ENCODE measurements at regions not wholly inside any gene's neighbourhood (a gene's known extent, or its start where the extent isn't known, plus 50 kb on each side); places are given as distances from the start of the nearest gene placed in this dataset.

DNA sequence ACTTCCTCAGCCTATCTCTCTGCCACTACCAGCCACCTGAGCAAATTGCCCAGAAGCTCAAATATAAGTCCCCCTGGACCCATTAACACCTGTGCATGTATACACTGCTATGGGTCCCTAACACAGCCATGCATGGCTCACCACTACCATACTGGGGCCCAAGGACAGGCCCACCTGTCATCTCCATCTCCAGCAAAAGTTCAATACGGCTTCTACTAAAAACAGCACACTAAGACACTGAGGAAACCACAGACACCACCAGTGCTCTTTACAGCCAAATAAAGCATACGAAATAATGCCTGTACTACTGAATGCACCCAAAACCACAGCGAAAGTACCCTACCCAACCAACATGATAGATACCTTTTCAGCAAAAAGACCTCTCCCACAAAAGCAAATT is 85.6 kb upstream of the GHR start:
- Mint-ChIP-seq H3K27ac (no peak overlapping the region), H3K36me3 (ENCODE audit: insufficient read depth in 2 of 2) (peaks cover 0 to 2% of the 10 kb centered on the region in 2 donors), H3K27me3 (ENCODE audit: low read depth) (no peaks in the 10 kb centered on the region), H3K4me3 (no peak overlapping the region), H3K4me1 (ENCODE audit: low read depth) (no peaks in the 10 kb centered on the region), H3K9me3 (peaks cover 12 to 15% of the 10 kb centered on the region in 2 donors)
- DNase-seq (no peak), ATAC-seq (replicated peaks in 1 of 2) (no peak)

- Mint-ChIP-seq H3K27ac (no peak overlapping the region), H3K4me3 (no peak overlapping the region), H3K27me3 (ENCODE audit: low read depth) (no peaks in the 10 kb centered on the region), H3K9me3 (peaks cover 12 to 14% of the 10 kb centered on the region in 2 donors), H3K4me1 (ENCODE audit: low read depth) (no peaks in the 10 kb centered on the region), H3K36me3 (ENCODE audit: insufficient read depth in 2 of 2) (peaks cover 0 to 2% of the 10 kb centered on the region in 2 donors)
- ATAC-seq (replicated peaks in 1 of 2) = no peak
- no peak for DNase-seq
Observed at GRCh38 chr5:42338136-42338535, 85.1 kb upstream of the GHR start.

DNA sequence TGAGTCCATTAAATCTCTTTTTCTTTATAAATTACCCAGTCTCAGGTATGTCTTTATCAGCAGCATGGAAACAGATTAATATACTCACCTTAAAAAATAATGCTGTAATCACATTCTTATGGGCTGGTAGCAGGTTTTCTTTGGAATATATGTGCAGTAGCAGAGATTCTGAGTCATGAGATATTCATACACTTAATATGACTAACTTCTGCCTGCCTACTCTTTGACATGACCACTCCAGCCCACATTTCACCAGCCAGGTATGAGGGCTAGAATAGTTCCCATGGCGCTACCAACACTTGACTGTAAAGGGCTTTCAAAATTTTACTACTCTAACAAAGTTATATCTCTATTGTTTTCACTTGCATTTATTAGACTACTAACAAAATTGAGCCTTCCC is 74.1 kb upstream of the GHR start:
- H3K4me1 Mint-ChIP-seq (ENCODE audit: low read depth) = no peaks in the 10 kb centered on the region
- no peak for ATAC-seq (replicated peaks in 1 of 2)
- no peak for DNase-seq
- peaks cover 2 to 4% of the 10 kb centered on the region in 2 donors for H3K9me3 Mint-ChIP-seq
- H3K36me3 Mint-ChIP-seq (ENCODE audit: insufficient read depth in 2 of 2) = peaks cover 0 to 2% of the 10 kb centered on the region in 2 donors
- no peak overlapping the region for H3K27ac Mint-ChIP-seq
- H3K27me3 Mint-ChIP-seq (ENCODE audit: low read depth) = no peaks in the 10 kb centered on the region
- no peak overlapping the region for H3K4me3 Mint-ChIP-seq

GRCh38 chr5:42351956-42352355 is 71.3 kb upstream of the GHR start:
- ATAC-seq (replicated peaks in 1 of 2) = no peak
- peaks cover 0 to 2% of the 10 kb centered on the region in 2 donors for H3K36me3 Mint-ChIP-seq (ENCODE audit: insufficient read depth in 2 of 2)
- no peak overlapping the region for H3K27ac Mint-ChIP-seq

GRCh38 chr5:42360056-42360455 is 63.2 kb upstream of the GHR start:
- ATAC-seq (replicated peaks in 1 of 2) (no peak), DNase-seq (no peak)
- no peaks in the 10 kb centered on the region for H3K4me1 Mint-ChIP-seq (ENCODE audit: low read depth)
- peaks cover 0 to 4% of the 10 kb centered on the region in 2 donors for H3K9me3 Mint-ChIP-seq
- H3K27ac Mint-ChIP-seq = no peak overlapping the region
- H3K4me3 Mint-ChIP-seq = no peak overlapping the region
- H3K27me3 Mint-ChIP-seq (ENCODE audit: low read depth) = no peaks in the 10 kb centered on the region
- H3K36me3 Mint-ChIP-seq (ENCODE audit: insufficient read depth in 2 of 2) = no peaks in the 10 kb centered on the region

More at GRCh38 chr5:42351956-42352355, 71.3 kb upstream of the GHR start:
- no peak for DNase-seq
- H3K9me3 Mint-ChIP-seq = peaks cover 7 to 8% of the 10 kb centered on the region in 2 donors
- no peak overlapping the region for H3K4me3 Mint-ChIP-seq
- no peaks in the 10 kb centered on the region for H3K27me3 Mint-ChIP-seq (ENCODE audit: low read depth)
- H3K4me1 Mint-ChIP-seq (ENCODE audit: low read depth) = no peaks in the 10 kb centered on the region

DNA sequence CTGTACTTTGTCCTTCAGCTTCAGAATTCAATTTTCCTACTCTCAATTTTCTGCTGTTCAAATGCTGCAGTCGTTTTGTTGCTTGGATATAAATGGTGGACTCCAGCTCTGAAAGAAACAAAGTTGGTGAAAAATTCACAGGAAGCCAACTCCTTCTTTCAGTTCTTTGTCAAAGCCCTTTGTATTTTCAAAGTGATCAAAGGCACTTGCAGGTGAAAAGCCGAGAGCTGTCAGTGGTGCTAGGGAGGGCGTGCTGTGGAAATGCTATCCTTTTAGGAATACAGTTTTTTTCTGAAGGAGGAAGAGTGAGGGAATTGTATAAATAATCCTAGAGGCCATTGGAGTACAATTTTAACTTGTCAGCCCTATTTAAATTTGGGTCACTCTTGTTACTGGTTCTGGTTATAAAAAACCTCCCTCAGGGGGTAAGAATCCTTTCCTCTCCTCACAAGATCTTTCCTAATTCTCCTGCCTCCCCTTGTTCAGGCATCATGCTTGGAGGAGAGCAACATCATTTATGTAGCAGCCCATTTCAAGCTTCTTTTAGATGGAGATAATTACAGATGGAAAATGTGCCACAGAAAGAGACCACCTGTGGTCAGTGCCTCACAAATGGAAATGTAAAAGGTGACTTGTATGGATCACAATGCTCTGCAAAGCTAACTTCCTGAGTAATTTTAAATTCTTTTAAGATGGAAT is 62.5 kb upstream of the GHR start:
- H3K9me3 Mint-ChIP-seq = peaks cover 0 to 4% of the 10 kb centered on the region in 2 donors
- ATAC-seq (replicated peaks in 1 of 2) (no peak), DNase-seq (no peak)
- no peak overlapping the region for H3K4me3 Mint-ChIP-seq
- H3K4me1 Mint-ChIP-seq (ENCODE audit: low read depth) = no peaks in the 10 kb centered on the region
- no peaks in the 10 kb centered on the region for H3K27me3 Mint-ChIP-seq (ENCODE audit: low read depth)
- H3K36me3 Mint-ChIP-seq (ENCODE audit: insufficient read depth in 2 of 2) = no peaks in the 10 kb centered on the region
- no peak overlapping the region for H3K27ac Mint-ChIP-seq

DNA sequence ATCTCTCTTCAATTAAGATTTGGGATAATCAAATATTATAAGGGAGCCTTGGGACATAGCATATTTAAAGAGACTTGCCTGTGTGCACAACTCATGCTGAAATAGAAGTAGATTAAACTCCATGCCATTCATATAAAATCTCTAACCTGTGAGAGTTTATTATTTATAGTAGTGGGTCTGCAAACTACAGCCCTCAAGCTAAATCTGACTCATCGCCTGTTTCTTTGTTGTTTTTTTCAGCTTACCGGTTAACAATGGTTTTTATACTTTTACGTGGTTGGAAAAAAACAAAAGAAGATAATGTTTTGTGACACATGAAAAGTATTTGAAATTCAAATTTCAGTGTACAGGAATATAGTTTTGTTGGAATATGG is 61.9 kb upstream of the GHR start:
- no peaks in the 10 kb centered on the region for H3K9me3 Mint-ChIP-seq
- H3K27me3 Mint-ChIP-seq (ENCODE audit: low read depth) = no peaks in the 10 kb centered on the region
- no peaks in the 10 kb centered on the region for H3K4me1 Mint-ChIP-seq (ENCODE audit: low read depth)
- H3K36me3 Mint-ChIP-seq (ENCODE audit: insufficient read depth in 2 of 2) = no peaks in the 10 kb centered on the region
- H3K4me3 Mint-ChIP-seq = no peak overlapping the region
- ATAC-seq (replicated peaks in 1 of 2) (no peak), DNase-seq (no peak)
- no peak overlapping the region for H3K27ac Mint-ChIP-seq

DNA sequence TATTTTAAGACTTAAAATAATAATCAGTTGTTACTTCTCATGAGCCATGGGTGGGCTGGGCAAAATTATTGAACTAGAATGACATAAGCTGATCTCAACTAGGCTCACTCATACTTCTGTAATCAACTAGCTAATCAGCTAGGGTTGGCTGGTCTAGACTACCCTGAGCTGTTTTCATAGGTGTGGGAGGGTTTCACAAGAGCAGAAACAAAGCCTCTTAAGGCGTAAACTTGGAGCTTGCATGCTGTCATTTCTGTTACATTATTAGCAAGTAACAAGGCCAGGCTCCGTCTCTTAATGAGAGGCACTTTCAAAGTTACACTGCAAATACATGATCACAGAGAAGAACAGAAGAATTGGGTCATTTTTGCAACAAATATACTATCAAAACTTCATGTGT is 57.2 kb upstream of the GHR start:
- no peaks in the 10 kb centered on the region for H3K9me3 Mint-ChIP-seq
- no peaks in the 10 kb centered on the region for H3K4me1 Mint-ChIP-seq (ENCODE audit: low read depth)
- no peak for ATAC-seq (replicated peaks in 1 of 2)
- no peaks in the 10 kb centered on the region for H3K27me3 Mint-ChIP-seq (ENCODE audit: low read depth)
- no peak overlapping the region for H3K27ac Mint-ChIP-seq
- H3K4me3 Mint-ChIP-seq = no peak overlapping the region
- no peak for DNase-seq
- no peaks in the 10 kb centered on the region for H3K36me3 Mint-ChIP-seq (ENCODE audit: insufficient read depth in 2 of 2)
